Cardiac muscle cell (in vitro differentiated cells and primary cell): ENCODE measurements at regions not wholly inside any gene's neighbourhood (a gene's known extent, or its start where the extent isn't known, plus 50 kb on each side); places are given as distances from the start of the nearest gene placed in this dataset.

Experiments used
- DNase-seq, 2 donors: peaks; one replicate each; pipeline versions ENCODE4 v3.0.0 to v3.0.0-alpha.2; 2010 to 2017; ENCODE audit warnings: low read depth in 1 of 2, low spot score in 1 of 2
- H3K27ac ChIP-seq: fragments of 200-600 bp; sonication (generic); 2 replicates; pipeline ENCODE4 v1.5.1; 2016
- H3K27me3 ChIP-seq: fragments of 200-600 bp; sonication (generic); 2 replicates; pipeline ENCODE4 v1.6.0; 2016; ENCODE audit warnings: control low read depth
- H3K36me3 ChIP-seq: fragments of 200-600 bp; sonication (generic); 2 replicates; pipeline ENCODE4 v1.5.1; 2016; ENCODE audit warnings: control low read depth
- H3K4me1 ChIP-seq: fragments of 200-600 bp; sonication (generic); 2 replicates; pipeline ENCODE4 v1.8.1; 2017; ENCODE audit warnings: low read depth, mild to moderate bottlenecking, mixed run types
- H3K4me3 ChIP-seq: fragments of 200-600 bp; sonication (generic); 2 replicates; pipeline ENCODE4 v1.5.1; 2016; ENCODE audit warnings: mild to moderate bottlenecking
- H3K9me3 ChIP-seq: fragments of 200-600 bp; sonication (generic); 2 replicates; pipeline ENCODE4 v1.5.1; 2017; ENCODE audit warnings: low read depth, mild to moderate bottlenecking, control low read depth
- TF ChIP-seq, protein P1 (sequence below): IDR thresholded peaks from 2 replicates; pipeline ENCODE4 v1.5.1; 2012; ENCODE audit warnings: low read depth, mild to moderate bottlenecking, low read length

DNA sequence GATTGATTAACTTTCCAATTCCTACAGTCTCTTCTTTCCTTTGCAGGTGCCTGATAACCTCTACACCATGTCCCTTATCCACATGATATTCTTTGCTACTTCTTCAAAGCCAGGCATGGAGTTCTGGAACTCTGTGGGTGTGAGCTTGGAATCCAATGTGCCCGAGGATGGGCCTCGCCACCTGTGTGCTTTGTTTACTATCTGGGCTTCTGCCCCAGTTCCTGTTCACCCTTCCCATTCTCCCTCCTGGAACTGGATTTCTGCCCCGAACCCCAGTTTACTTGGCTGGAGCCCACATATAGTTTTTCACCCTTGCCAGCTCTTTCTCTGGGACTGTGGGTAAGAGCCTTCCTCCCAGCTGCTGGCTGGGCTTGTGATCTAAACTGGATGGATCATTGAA, 75.2 kb upstream of the AK4 start:
- H3K27me3 ChIP-seq = no peaks in the 10 kb centered on the region
- no peak overlapping the region for H3K4me3 ChIP-seq
- no peaks in the 10 kb centered on the region for H3K9me3 ChIP-seq
- TF ChIP-seq, protein P1, sequence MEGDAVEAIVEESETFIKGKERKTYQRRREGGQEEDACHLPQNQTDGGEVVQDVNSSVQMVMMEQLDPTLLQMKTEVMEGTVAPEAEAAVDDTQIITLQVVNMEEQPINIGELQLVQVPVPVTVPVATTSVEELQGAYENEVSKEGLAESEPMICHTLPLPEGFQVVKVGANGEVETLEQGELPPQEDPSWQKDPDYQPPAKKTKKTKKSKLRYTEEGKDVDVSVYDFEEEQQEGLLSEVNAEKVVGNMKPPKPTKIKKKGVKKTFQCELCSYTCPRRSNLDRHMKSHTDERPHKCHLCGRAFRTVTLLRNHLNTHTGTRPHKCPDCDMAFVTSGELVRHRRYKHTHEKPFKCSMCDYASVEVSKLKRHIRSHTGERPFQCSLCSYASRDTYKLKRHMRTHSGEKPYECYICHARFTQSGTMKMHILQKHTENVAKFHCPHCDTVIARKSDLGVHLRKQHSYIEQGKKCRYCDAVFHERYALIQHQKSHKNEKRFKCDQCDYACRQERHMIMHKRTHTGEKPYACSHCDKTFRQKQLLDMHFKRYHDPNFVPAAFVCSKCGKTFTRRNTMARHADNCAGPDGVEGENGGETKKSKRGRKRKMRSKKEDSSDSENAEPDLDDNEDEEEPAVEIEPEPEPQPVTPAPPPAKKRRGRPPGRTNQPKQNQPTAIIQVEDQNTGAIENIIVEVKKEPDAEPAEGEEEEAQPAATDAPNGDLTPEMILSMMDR = no peak
- DNase-seq = no peak
- H3K27ac ChIP-seq = no peak overlapping the region
- no peaks in the 10 kb centered on the region for H3K36me3 ChIP-seq
- peaks cover 6% of the 10 kb centered on the region for H3K4me1 ChIP-seq

DNA sequence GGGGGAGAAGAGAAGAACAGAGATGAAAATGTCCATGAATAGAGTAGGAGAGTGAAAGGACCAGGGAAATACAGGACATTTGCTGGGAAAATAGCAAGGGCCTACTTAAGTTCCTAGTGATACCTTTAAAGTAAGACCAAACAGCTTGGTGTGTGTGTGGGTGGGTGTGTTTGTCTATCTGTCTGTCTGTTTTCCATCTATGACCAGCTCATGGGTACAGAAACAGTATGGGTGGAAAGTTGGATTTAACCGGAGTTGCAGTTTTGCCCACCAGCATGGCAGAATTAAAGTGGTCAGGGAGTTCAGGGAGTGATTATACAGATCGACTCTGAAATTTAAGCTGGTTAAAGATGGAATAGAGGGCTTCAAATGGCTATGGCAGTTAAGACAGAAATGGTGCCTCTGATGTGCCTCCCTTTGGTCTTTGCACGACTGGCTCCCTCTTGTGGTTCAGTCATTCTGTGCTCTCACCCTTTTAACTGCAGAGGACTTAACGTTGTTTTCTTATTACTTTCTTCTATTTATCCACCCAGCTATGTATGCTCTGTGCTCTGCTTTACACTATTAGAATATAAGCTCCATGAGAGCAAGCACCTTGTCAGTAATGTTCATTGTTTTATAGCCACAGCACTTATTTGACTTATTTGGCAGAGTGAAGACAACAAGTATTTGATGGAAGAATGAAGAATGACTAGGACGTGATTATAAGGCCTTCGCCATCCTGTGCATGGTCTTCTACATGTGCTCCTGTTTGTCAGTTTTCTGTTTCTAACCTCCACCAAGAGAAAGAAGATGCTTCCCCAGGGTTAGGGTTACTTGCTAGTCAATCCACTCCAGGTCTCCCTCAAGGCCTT, 72.7 kb upstream of the AK4 start:
- DNase-seq = peak; percentile 71 to 80
- TF ChIP-seq, protein P1 = peak; percentile 80
- no peak overlapping the region for H3K27ac ChIP-seq
- H3K4me3 ChIP-seq = no peak overlapping the region
- no peaks in the 10 kb centered on the region for H3K36me3 ChIP-seq
- H3K9me3 ChIP-seq = no peaks in the 10 kb centered on the region
- no peaks in the 10 kb centered on the region for H3K4me1 ChIP-seq
- H3K27me3 ChIP-seq = no peaks in the 10 kb centered on the region

DNA sequence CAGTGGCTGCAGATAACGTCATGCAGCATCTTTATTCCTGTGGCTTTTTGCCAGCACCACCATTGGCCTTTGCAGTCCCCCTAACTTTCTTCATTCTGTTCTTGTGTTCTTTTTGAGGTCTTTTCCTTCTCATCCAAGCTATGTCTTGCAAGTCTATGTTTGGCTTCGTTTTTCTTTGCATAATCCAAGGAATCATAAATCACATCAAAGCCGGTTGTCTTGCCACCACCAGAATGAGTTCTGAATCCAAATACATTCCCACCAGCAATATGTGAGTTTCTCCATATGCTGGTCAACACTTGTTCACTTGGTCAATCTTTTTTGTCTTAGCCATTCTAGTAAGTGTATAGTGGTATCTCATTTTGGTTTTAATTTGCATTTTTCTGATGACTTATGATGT, 70.6 kb upstream of the AK4 start:
- Histone ChIP-seq H3K9me3 (no peaks in the 10 kb centered on the region), H3K36me3 (no peaks in the 10 kb centered on the region), H3K4me1 (no peaks in the 10 kb centered on the region), H3K4me3 (no peak overlapping the region), H3K27me3 (no peaks in the 10 kb centered on the region), H3K27ac (no peak overlapping the region)
- DNase-seq = no peak
- TF ChIP-seq, protein P1 = no peak

DNA sequence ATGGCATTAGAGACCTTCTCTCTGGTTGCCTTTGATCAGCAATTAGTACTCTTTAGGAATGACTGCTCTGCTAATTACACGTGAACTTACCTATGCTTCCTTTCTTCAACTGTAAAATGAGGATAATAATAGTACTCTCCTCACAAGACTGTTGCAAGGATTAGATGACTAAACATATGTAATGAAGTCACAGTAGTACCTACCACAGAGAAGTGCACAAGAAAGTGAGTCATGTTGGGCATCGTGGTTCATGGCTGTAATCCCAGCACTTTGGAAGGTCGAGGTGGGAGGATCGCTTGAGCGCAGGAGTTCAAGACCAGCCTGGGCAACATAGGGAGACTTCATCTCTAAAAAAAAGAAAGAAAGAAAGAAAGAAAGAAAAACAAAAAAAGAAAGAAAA, 68.1 kb upstream of the AK4 start:
- DNase-seq = peak in 1 of 2 donors; percentile 38

DNA sequence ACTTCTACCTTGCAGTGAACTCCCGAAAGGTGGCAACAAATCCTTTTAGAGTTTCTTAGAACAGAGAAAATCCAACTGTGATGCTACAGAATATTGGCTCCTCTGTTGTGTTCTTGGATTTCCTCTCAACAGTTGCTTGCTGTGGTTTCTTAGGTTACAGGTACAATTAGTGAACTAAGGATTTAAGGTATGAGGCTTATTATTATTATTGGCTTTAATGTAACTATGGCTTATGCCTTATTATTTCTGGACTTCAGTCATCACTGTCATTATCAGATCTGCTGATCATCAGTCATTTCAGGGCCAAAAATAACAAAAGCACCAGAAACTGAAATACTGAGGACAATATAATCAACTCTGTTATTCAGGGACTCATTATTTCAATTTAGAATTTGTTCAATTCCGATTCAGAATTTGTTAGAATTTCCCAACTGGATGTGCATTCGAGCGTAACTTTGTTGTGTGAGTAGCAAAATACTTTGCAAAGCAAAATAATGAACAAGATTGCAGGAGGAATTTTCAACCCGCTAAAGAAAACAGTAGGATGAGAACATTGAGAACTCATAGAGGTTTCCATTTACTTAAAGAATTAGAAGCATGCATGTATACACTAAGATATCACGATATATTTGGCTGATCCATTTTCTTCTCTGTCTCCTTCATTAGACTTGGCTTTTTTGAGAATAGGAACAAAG, 65.5 kb upstream of the AK4 start:
- DNase-seq = no peak
- no peaks in the 10 kb centered on the region for H3K9me3 ChIP-seq
- TF ChIP-seq, protein P1 = no peak
- H3K27me3 ChIP-seq = no peaks in the 10 kb centered on the region
- H3K4me3 ChIP-seq = no peak overlapping the region
- H3K27ac ChIP-seq = no peak overlapping the region
- H3K4me1 ChIP-seq = no peaks in the 10 kb centered on the region
- no peaks in the 10 kb centered on the region for H3K36me3 ChIP-seq

More for the DNA sequence above, 68.1 kb upstream of the AK4 start:
- H3K36me3 ChIP-seq = no peaks in the 10 kb centered on the region
- H3K27ac ChIP-seq = no peak overlapping the region
- H3K4me1 ChIP-seq = no peaks in the 10 kb centered on the region
- no peak overlapping the region for H3K4me3 ChIP-seq
- H3K9me3 ChIP-seq = no peaks in the 10 kb centered on the region
- no peaks in the 10 kb centered on the region for H3K27me3 ChIP-seq
- TF ChIP-seq, protein P1 = no peak
